Tibial nerve (tissue), 4 donors: ENCODE measurements at regions not wholly inside any gene's neighbourhood (a gene's known extent, or its start where the extent isn't known, plus 50 kb on each side); places are given as distances from the start of the nearest gene placed in this dataset.

Experiments used
- CTCF ChIP-seq, 5 experiments: fragments of 200-600 bp in 3 of 5; fragments of 450-650 bp in 2 of 5; sonication (generic) in 3 of 5; IDR thresholded peaks; one replicate each; pipeline ENCODE4 v1.5.1; 2016 to 2019; ENCODE audit warnings: antibody characterized with exemption in 5 of 5, mild to moderate bottlenecking in 3 of 5, moderate library complexity in 2 of 5
- EP300 ChIP-seq, 2 donors: sonication (generic); formaldehyde crosslinking; IDR thresholded peaks; one replicate each; pipeline ENCODE4 v1.6.1; 2017; ENCODE audit warnings: antibody characterized with exemption in 2 of 2, mild to moderate bottlenecking in 1 of 2
- POLR2A ChIP-seq, 2 donors: fragments of 450-650 bp; IDR thresholded peaks; one replicate each; pipeline ENCODE4 v1.6.1; 2017; ENCODE audit warnings: antibody characterized with exemption in 2 of 2, mild to moderate bottlenecking in 2 of 2, moderate library complexity in 2 of 2

- TF ChIP-seq CTCF (IDR thresholded peaks at IDR 0.05) (no peak), POLR2A (IDR thresholded peaks at IDR 0.05) (no peak), EP300 (IDR thresholded peaks at IDR 0.05) (no peak)
Measured at GRCh38 chr1:36612121-36612520, 129.4 kb upstream of the CSF3R start.
